Neuronal stem cell (in vitro differentiated cells): ENCODE measurements at regions not wholly inside any gene's neighbourhood (a gene's known extent, or its start where the extent isn't known, plus 50 kb on each side); places are given as distances from the start of the nearest gene placed in this dataset.
A peak's percentile ranks its signal among the peaks of the same experiment; 100 is the strongest.

Experiments
- DNase-seq: peaks from one replicate; pipeline ENCODE4 v3.0.0-alpha.2; 2013; ENCODE audit warnings: low spot score
- H2AFZ ChIP-seq: one replicate; pipeline ENCODE4 v1.6.1; 2013; ENCODE audit warnings: mild to moderate bottlenecking, low read length, inconsistent platforms
- H2AK5ac ChIP-seq: 2 replicates; pipeline ENCODE4 v1.6.1; 2013; ENCODE audit warnings: low read depth, mild to moderate bottlenecking, inconsistent platforms, low read length, moderate library complexity, mixed read lengths
- H2BK120ac ChIP-seq: 2 replicates; pipeline ENCODE4 v1.6.1; 2013; ENCODE audit warnings: low read depth, mild to moderate bottlenecking, inconsistent platforms, low read length, moderate library complexity, mixed read lengths
- H2BK12ac ChIP-seq: one replicate; pipeline ENCODE4 v1.6.1; 2013; ENCODE audit warnings: low read length, inconsistent platforms
- H2BK15ac ChIP-seq: 2 replicates; pipeline ENCODE4 v1.6.1; 2013; ENCODE audit warnings: mild to moderate bottlenecking, low read length, inconsistent platforms, mixed read lengths
- H2BK5ac ChIP-seq: one replicate; pipeline ENCODE4 v1.6.1; 2013; ENCODE audit warnings: inconsistent platforms, mild to moderate bottlenecking, low read length, moderate library complexity
- H3K14ac ChIP-seq: one replicate; pipeline ENCODE4 v1.6.1; 2013; ENCODE audit warnings: low read length, inconsistent platforms
- H3K18ac ChIP-seq: 2 replicates; pipeline ENCODE4 v1.6.1; 2013; ENCODE audit warnings: low read length, inconsistent platforms
- H3K23ac ChIP-seq: 2 replicates; pipeline ENCODE4 v1.6.1; 2013; ENCODE audit warnings: low read depth, mild to moderate bottlenecking, mixed read lengths, low read length, inconsistent platforms; ENCODE audit not compliant: poor library complexity
- H3K27ac ChIP-seq: replicated peaks from 3 replicates; pipeline ENCODE4 v1.5.1; 2013; ENCODE audit warnings: low read length, inconsistent platforms
- H3K27me3 ChIP-seq, 3 experiments: 2 replicates each; pipeline ENCODE4 v1.6.1; 2013; ENCODE audit warnings: low read length in 3 of 3, mild to moderate bottlenecking in 2 of 3, inconsistent platforms in 1 of 3, low read depth in 1 of 3, mixed read lengths in 1 of 3, moderate library complexity in 1 of 3; ENCODE audit not compliant: control insufficient read depth in 3 of 3, insufficient read depth in 3 of 3
- H3K36me3 ChIP-seq, 2 donors: replicated peaks in 1 of 2; 2 replicates each; pipeline ENCODE4 v1.6.1; 2013; ENCODE audit warnings: low read length in 2 of 2; ENCODE audit not compliant: control insufficient read depth in 2 of 2, insufficient read depth in 2 of 2
- H3K4ac ChIP-seq: 2 replicates; pipeline ENCODE4 v1.6.1; 2013; ENCODE audit warnings: inconsistent platforms, mild to moderate bottlenecking, low read length, moderate library complexity
- H3K4me1 ChIP-seq, 2 donors: 1 replicate in 1 of 2; 2 replicates in 1 of 2; pipeline ENCODE4 v1.6.1; 2013; ENCODE audit warnings: low read length in 2 of 2, low read depth in 1 of 2; ENCODE audit not compliant: control insufficient read depth in 2 of 2, insufficient read depth in 1 of 2
- H3K4me2 ChIP-seq: one replicate; pipeline ENCODE4 v1.6.1; 2013; ENCODE audit warnings: mild to moderate bottlenecking, low read length, inconsistent platforms; ENCODE audit not compliant: insufficient read depth, poor library complexity, severe bottlenecking
- H3K4me3 ChIP-seq, 2 donors: 2 replicates each; pipeline ENCODE4 v1.5.1; 2013; ENCODE audit warnings: low read length in 2 of 2, mild to moderate bottlenecking in 2 of 2, inconsistent platforms in 1 of 2, moderate library complexity in 1 of 2
- H3K79me1 ChIP-seq: one replicate; pipeline ENCODE4 v1.6.1; 2013; ENCODE audit warnings: low read depth, mild to moderate bottlenecking, inconsistent platforms, low read length, moderate library complexity
- H3K9ac ChIP-seq: one replicate; pipeline ENCODE4 v1.6.1; 2013; ENCODE audit warnings: mild to moderate bottlenecking, low read depth, low read length, inconsistent platforms; ENCODE audit not compliant: poor library complexity
- H3K9me3 ChIP-seq, 2 donors: replicated peaks in 1 of 2; 2 replicates each; pipeline versions ENCODE3 to v1.6.1; 2013; ENCODE audit warnings: low read length in 2 of 2, mild to moderate bottlenecking in 2 of 2, inconsistent platforms in 1 of 2, low read depth in 1 of 2, mixed read lengths in 1 of 2, moderate library complexity in 1 of 2; ENCODE audit not compliant: control insufficient read depth in 2 of 2, insufficient read depth in 1 of 2
- H4K8ac ChIP-seq: one replicate; pipeline ENCODE4 v1.6.1; 2013; ENCODE audit warnings: low read depth, mild to moderate bottlenecking, inconsistent platforms, low read length, moderate library complexity
- H4K91ac ChIP-seq: one replicate; pipeline ENCODE4 v1.6.1; 2013; ENCODE audit warnings: low read length, low read depth, mild to moderate bottlenecking, inconsistent platforms; ENCODE audit not compliant: poor library complexity
- WGBS, 2 donors: extraction: QIAGEN DNeasy Blood & Tissue Kit; methylation state at CpG; one replicate each; pipeline ENCODE4 v1.1.7; 2013; ENCODE audit warnings: missing lambda C conversion rate in 2 of 2, mixed read lengths in 1 of 2; ENCODE audit not compliant: insufficient read length in 2 of 2, insufficient replicate concordance in 1 of 2; ENCODE audit errors: extremely low coverage in 2 of 2; 5-methylcytosine and 5-hydroxymethylcytosine counted together

DNA sequence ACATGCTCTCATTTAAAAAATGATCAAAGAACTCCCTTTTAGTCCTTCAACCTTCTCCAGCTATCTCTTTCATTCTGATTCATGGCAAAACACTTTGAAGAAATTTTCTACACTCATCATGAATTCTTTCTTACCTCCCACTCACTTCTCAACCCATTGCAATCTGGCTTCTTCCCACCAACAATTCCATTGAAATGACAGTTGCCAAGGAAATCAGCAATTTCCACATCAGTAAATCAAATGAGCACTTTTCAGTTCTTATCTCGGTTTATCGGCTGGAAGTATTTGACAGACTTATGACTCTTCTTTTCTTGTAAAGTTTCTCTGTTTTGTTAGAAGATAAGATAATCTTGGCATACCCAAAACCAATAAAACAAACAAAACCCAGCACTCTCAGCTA, 99.1 kb upstream of the CACNA2D1 start:
- Histone ChIP-seq H3K4ac (no peak overlapping the region), H3K9ac (no peak overlapping the region), H2BK5ac (no peak overlapping the region), H3K27ac (no peak overlapping the region), H3K4me1 (no peaks in the 10 kb centered on the region), H2AK5ac (no peak overlapping the region), H3K4me2 (no peak overlapping the region), H3K23ac (no peak overlapping the region), H3K27me3 (no peaks in the 10 kb centered on the region), H2BK120ac (no peak overlapping the region), H2BK15ac (no peak overlapping the region), H2BK12ac (no peak overlapping the region), H2AFZ (no peak overlapping the region), H4K91ac (no peak overlapping the region), H4K8ac (no peak overlapping the region), H3K36me3 (no peaks in the 10 kb centered on the region), H3K4me3 (no peak overlapping the region), H3K79me1 (no peaks in the 10 kb centered on the region), H3K14ac (no peak overlapping the region), H3K18ac (no peak overlapping the region), H3K9me3 (no peaks in the 10 kb centered on the region)
- WGBS, 2 donors, result no CpG with 5 or more reads among the region's 2 CpGs
- DNase-seq, result no peak

GRCh38 chr7:82539969-82540368, 96.4 kb upstream of the CACNA2D1 start:
- Histone ChIP-seq H2BK5ac (no peak overlapping the region), H3K9me3 (no peaks in the 10 kb centered on the region), H3K4me1 (no peaks in the 10 kb centered on the region), H2BK12ac (no peak overlapping the region), H3K9ac (no peak overlapping the region), H3K14ac (no peak overlapping the region), H2AK5ac (no peak overlapping the region), H2AFZ (no peak overlapping the region), H2BK120ac (no peak overlapping the region), H4K8ac (no peak overlapping the region), H3K27ac (no peak overlapping the region), H3K79me1 (no peaks in the 10 kb centered on the region), H2BK15ac (no peak overlapping the region), H3K18ac (no peak overlapping the region), H3K4me2 (no peak overlapping the region), H3K4me3 (no peak overlapping the region), H3K4ac (no peak overlapping the region), H3K36me3 (no peaks in the 10 kb centered on the region), H4K91ac (no peak overlapping the region), H3K27me3 (no peaks in the 10 kb centered on the region), H3K23ac (no peak overlapping the region)
- WGBS, 2 donors, result no CpG with 5 or more reads among the region's 6 CpGs
- DNase-seq, result no peak

GRCh38 chr7:82534684-82535083, 91.1 kb upstream of the CACNA2D1 start:
- Histone ChIP-seq H3K4me1 (peaks cover 0 to 4% of the 10 kb centered on the region in 2 donors), H3K36me3 (no peaks in the 10 kb centered on the region), H3K4me2 (no peak overlapping the region), H3K27ac (no peak overlapping the region), H3K79me1 (no peaks in the 10 kb centered on the region), H2AK5ac (no peak overlapping the region), H2AFZ (no peak overlapping the region), H3K18ac (no peak overlapping the region), H3K9ac (no peak overlapping the region), H3K27me3 (no peaks in the 10 kb centered on the region), H4K8ac (no peak overlapping the region), H3K23ac (no peak overlapping the region), H2BK12ac (no peak overlapping the region), H3K4ac (no peak overlapping the region), H3K9me3 (no peaks in the 10 kb centered on the region), H4K91ac (no peak overlapping the region), H3K4me3 (no peak overlapping the region), H3K14ac (no peak overlapping the region), H2BK5ac (no peak overlapping the region), H2BK15ac (no peak overlapping the region), H2BK120ac (no peak overlapping the region)
- DNase-seq, result no peak
- WGBS, 2 donors, result no CpG with 5 or more reads among the region's 1 CpG

DNA sequence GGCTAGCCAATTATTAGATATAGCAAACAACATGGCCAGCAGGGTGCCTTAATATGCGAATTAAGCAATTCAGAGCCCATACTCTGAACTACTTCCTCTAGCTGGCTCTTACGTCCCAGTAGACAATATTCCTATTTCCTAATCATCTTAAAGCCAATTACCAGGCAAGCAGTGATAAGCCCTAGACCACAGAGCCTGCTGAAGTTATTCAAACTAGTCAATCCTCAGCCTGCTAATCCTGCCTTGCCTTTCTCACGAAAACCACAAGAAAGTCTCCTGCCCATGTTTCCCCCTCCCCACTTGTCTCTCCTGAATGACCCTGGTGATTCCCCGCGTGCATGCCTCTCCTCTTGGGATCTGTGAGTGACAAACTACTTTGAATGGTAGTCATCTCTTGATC, 86.8 kb upstream of the CACNA2D1 start:
- Histone ChIP-seq H3K4me2 (no peak overlapping the region), H3K27me3 (no peaks in the 10 kb centered on the region), H2AK5ac (no peak overlapping the region), H3K18ac (no peak overlapping the region), H2BK15ac (no peak overlapping the region), H4K91ac (no peak overlapping the region), H3K9me3 (no peaks in the 10 kb centered on the region), H3K79me1 (no peaks in the 10 kb centered on the region), H2AFZ (no peak overlapping the region), H4K8ac (no peak overlapping the region), H3K27ac (peak overlapping the region; percentile 36), H3K4me1 (peaks cover 0 to 4% of the 10 kb centered on the region in 2 donors), H3K14ac (no peak overlapping the region), H2BK5ac (no peak overlapping the region), H3K36me3 (no peaks in the 10 kb centered on the region), H2BK120ac (no peak overlapping the region), H3K23ac (no peak overlapping the region), H3K4ac (no peak overlapping the region), H3K4me3 (no peak overlapping the region), H3K9ac (no peak overlapping the region), H2BK12ac (no peak overlapping the region)
- DNase-seq, result no peak
- no CpG with 5 or more reads among the region's 5 CpGs for WGBS, 2 donors
